HuH-7.5 (cell line): ENCODE measurements at regions not wholly inside any gene's neighbourhood (a gene's known extent, or its start where the extent isn't known, plus 50 kb on each side); places are given as distances from the start of the nearest gene placed in this dataset.
"Not testable (repeated sequence)": the region's sequence is repeated elsewhere in the genome, so short reads cannot be mapped to it uniquely, and the experiment has no call there.

Source experiments
- DNase-seq: peaks from one replicate; pipeline ENCODE4 v3.0.0; 2011; ENCODE audit warnings: low spot score

GRCh38 chr14:81751198-81751597 lies 217.5 kb upstream of the SEL1L start:
- no peak for DNase-seq

GRCh38 chr14:81759541-81759940 lies 225.9 kb upstream of the SEL1L start:
- no peak for DNase-seq

- no peak for DNase-seq
Measured at GRCh38 chr14:81765651-81766275, 232.1 kb upstream of the SEL1L start.

GRCh38 chr14:81766321-81766915 lies 232.8 kb upstream of the SEL1L start:
- no peak for DNase-seq

- no peak for DNase-seq
Measured at GRCh38 chr14:81767266-81767995, 233.8 kb upstream of the SEL1L start.

- DNase-seq, result no peak
Measured at GRCh38 chr14:81771651-81772275, 238.1 kb upstream of the SEL1L start.

- no peak for DNase-seq
Measured at GRCh38 chr14:81772381-81772780, 238.7 kb upstream of the SEL1L start.

GRCh38 chr14:81776531-81776930 lies 242.9 kb upstream of the SEL1L start:
- no peak for DNase-seq

- DNase-seq, result not testable (repeated sequence)
Measured at GRCh38 chr14:81781798-81782197, 248.1 kb upstream of the SEL1L start.

GRCh38 chr14:81784084-81784483 lies 250.4 kb upstream of the SEL1L start:
- DNase-seq, result no peak

GRCh38 chr14:81797315-81797714 lies 263.7 kb upstream of the SEL1L start:
- no peak for DNase-seq

- DNase-seq, result no peak
Measured at GRCh38 chr14:81801921-81802320, 268.3 kb upstream of the SEL1L start.

- DNase-seq, result no peak
Measured at GRCh38 chr14:81802341-81802740, 268.7 kb upstream of the SEL1L start.

- DNase-seq, result no peak
Measured at GRCh38 chr14:81805785-81806184, 272.1 kb upstream of the SEL1L start.

- no peak for DNase-seq
Measured at GRCh38 chr14:81811705-81812269, 278.1 kb upstream of the SEL1L start.

GRCh38 chr14:81818271-81818670 lies 284.6 kb upstream of the SEL1L start:
- no peak for DNase-seq

- no peak for DNase-seq
Measured at GRCh38 chr14:81819344-81819743, 285.7 kb upstream of the SEL1L start.

- no peak for DNase-seq
Measured at GRCh38 chr14:81819910-81820309, 286.3 kb upstream of the SEL1L start.

GRCh38 chr14:81826081-81826480 lies 292.4 kb upstream of the SEL1L start:
- DNase-seq, result no peak

- DNase-seq, result no peak
Measured at GRCh38 chr14:81829447-81829846, 295.8 kb upstream of the SEL1L start.

GRCh38 chr14:81831128-81831820 lies 297.6 kb upstream of the SEL1L start:
- no peak for DNase-seq

GRCh38 chr14:81834308-81834707 lies 300.7 kb upstream of the SEL1L start:
- no peak for DNase-seq
